HepG2 (cell line): ENCODE measurements at regions not wholly inside any gene's neighbourhood (a gene's known extent, or its start where the extent isn't known, plus 50 kb on each side); places are given as distances from the start of the nearest gene placed in this dataset.

ENCODE experiments used
- FOXM1 ChIP-seq: sonication (generic); formaldehyde crosslinking; IDR thresholded peaks from 2 replicates; pipeline ENCODE4 v1.5.0; 2020; ENCODE audit warnings: missing genetic modification reagents
- KAT8 ChIP-seq: IDR thresholded peaks from 2 replicates; pipeline ENCODE4 v1.6.1; 2016; ENCODE audit warnings: missing genetic modification reagents, missing compliant biosample characterization
- MAZ ChIP-seq, 2 experiments: sonication (generic) in 1 of 2; formaldehyde crosslinking in 1 of 2; IDR thresholded peaks; 2 replicates each; pipeline versions ENCODE4 v1.5.0 to v1.6.1; 2012 to 2020; ENCODE audit warnings: low read depth in 2 of 2, mild to moderate bottlenecking in 2 of 2, borderline replicate concordance in 1 of 2, improper control_type of control experiment in 1 of 2, low read length in 1 of 2, missing genetic modification reagents in 1 of 2, moderate library complexity in 1 of 2
- PAWR ChIP-seq: sonication (generic); formaldehyde crosslinking; IDR thresholded peaks from 2 replicates; pipeline ENCODE4 v1.4.0; 2020; ENCODE audit warnings: missing genetic modification reagents, mild to moderate bottlenecking, borderline replicate concordance
- POLR2A ChIP-seq, 2 experiments: IDR thresholded peaks; 2 replicates each; pipeline ENCODE4 v1.6.1; 2011; ENCODE audit warnings: low read depth in 2 of 2, low read length in 2 of 2, mild to moderate bottlenecking in 1 of 2, moderate library complexity in 1 of 2; ENCODE audit not compliant: insufficient read depth in 1 of 2
- SP5 ChIP-seq: IDR thresholded peaks from 2 replicates; pipeline ENCODE4 v1.6.1; 2016; ENCODE audit warnings: low read depth, borderline replicate concordance
- XBP1 ChIP-seq: sonication (generic); formaldehyde crosslinking; IDR thresholded peaks from 2 replicates; pipeline ENCODE4 v1.5.0; 2020; ENCODE audit warnings: missing genetic modification reagents
- ZBTB40 ChIP-seq, 2 experiments: fragments of 450-650 bp in 1 of 2; sonication (generic) in 1 of 2; formaldehyde crosslinking in 1 of 2; IDR thresholded peaks; 2 replicates each; pipeline versions ENCODE4 v1.6.1 to v1.8.0; 2016 to 2022; ENCODE audit warnings: antibody characterized with exemption in 1 of 2, mild to moderate bottlenecking in 1 of 2, missing genetic modification reagents in 1 of 2
- ZNF329 ChIP-seq: sonication (generic); formaldehyde crosslinking; IDR thresholded peaks from 2 replicates; pipeline ENCODE4 v1.9.0; 2021; ENCODE audit warnings: low read depth, mild to moderate bottlenecking, missing genetic modification reagents
- ZUFSP ChIP-seq: sonication (generic); formaldehyde crosslinking; IDR thresholded peaks from 2 replicates; pipeline ENCODE4 v1.9.0; 2021; ENCODE audit warnings: missing genetic modification reagents, mild to moderate bottlenecking, borderline replicate concordance
- TF ChIP-seq, protein P1 (sequence below): sonication (generic); formaldehyde crosslinking; IDR thresholded peaks from 2 replicates; pipeline ENCODE4 v1.5.0; 2020; ENCODE audit warnings: mild to moderate bottlenecking, missing genetic modification reagents, moderate library complexity
- TF ChIP-seq, protein P2 (sequence below): sonication (generic); formaldehyde crosslinking; IDR thresholded peaks from 2 replicates; pipeline ENCODE4 v1.4.0; 2020; ENCODE audit warnings: missing genetic modification reagents, borderline replicate concordance
- TF ChIP-seq, protein P3 (sequence below): sonication (generic); formaldehyde crosslinking; IDR thresholded peaks from 2 replicates; pipeline ENCODE4 v1.4.0; 2020; ENCODE audit warnings: missing genetic modification reagents

DNA sequence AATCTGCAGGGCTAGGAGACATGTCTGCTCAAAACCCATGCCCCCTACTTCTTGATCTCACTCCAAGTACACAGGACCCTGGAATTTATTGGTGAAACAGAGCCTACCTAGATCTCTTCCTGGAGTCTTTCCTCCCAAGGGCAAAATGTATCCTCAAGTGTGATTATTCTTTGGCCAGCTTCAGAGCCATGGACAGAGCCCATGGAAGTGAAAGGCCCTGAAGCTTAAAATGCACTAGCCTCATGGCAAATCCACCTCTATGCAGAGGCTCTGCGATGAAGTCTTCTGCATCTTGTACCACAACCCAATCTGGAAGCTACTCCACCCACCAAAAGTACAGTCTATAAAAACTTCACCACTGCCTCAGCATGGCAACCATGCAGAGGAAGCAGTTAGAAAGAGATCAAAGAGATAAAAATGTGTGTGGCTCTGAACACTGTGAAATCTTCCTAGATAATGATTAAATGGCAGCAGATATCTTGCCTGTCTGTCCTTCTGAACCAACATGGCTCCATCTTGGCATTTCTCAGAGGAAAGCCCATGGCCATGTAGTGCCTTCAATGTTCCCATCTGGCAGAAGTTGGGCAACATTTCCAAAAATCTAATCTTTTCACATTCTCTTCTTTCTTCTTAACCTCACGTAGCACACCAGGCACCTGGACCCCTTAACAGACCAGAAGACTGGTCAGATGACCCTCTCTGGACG lies 142.9 kb upstream of the KLF7 start:
- TF ChIP-seq POLR2A (IDR thresholded peaks at IDR 0.05; ENCODE audit: insufficient read depth in 1 of 2, low read depth in 2 of 2, low read length in 2 of 2) (no peak), PAWR (no peak), SP5 (CRISPR knock-in tag) (no peak), KAT8 (CRISPR knock-in tag) (no peak), FOXM1 (CRISPR knock-in tag) (no peak), MAZ (IDR thresholded peaks at IDR 0.05; ENCODE audit: borderline replicate concordance, low read depth, low read length) (no peak), MAZ (CRISPR knock-in tag; IDR thresholded peaks at IDR 0.05; ENCODE audit: low read depth) (no peak), XBP1 (no peak), ZBTB40 (IDR thresholded peaks at IDR 0.05) (no peak), ZBTB40 (CRISPR knock-in tag; IDR thresholded peaks at IDR 0.05) (no peak), ZNF329 (CRISPR knock-in tag) (no peak), ZUFSP (no peak)
- TF ChIP-seq, protein P1, sequence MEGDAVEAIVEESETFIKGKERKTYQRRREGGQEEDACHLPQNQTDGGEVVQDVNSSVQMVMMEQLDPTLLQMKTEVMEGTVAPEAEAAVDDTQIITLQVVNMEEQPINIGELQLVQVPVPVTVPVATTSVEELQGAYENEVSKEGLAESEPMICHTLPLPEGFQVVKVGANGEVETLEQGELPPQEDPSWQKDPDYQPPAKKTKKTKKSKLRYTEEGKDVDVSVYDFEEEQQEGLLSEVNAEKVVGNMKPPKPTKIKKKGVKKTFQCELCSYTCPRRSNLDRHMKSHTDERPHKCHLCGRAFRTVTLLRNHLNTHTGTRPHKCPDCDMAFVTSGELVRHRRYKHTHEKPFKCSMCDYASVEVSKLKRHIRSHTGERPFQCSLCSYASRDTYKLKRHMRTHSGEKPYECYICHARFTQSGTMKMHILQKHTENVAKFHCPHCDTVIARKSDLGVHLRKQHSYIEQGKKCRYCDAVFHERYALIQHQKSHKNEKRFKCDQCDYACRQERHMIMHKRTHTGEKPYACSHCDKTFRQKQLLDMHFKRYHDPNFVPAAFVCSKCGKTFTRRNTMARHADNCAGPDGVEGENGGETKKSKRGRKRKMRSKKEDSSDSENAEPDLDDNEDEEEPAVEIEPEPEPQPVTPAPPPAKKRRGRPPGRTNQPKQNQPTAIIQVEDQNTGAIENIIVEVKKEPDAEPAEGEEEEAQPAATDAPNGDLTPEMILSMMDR, result no peak
- TF ChIP-seq, protein P2, sequence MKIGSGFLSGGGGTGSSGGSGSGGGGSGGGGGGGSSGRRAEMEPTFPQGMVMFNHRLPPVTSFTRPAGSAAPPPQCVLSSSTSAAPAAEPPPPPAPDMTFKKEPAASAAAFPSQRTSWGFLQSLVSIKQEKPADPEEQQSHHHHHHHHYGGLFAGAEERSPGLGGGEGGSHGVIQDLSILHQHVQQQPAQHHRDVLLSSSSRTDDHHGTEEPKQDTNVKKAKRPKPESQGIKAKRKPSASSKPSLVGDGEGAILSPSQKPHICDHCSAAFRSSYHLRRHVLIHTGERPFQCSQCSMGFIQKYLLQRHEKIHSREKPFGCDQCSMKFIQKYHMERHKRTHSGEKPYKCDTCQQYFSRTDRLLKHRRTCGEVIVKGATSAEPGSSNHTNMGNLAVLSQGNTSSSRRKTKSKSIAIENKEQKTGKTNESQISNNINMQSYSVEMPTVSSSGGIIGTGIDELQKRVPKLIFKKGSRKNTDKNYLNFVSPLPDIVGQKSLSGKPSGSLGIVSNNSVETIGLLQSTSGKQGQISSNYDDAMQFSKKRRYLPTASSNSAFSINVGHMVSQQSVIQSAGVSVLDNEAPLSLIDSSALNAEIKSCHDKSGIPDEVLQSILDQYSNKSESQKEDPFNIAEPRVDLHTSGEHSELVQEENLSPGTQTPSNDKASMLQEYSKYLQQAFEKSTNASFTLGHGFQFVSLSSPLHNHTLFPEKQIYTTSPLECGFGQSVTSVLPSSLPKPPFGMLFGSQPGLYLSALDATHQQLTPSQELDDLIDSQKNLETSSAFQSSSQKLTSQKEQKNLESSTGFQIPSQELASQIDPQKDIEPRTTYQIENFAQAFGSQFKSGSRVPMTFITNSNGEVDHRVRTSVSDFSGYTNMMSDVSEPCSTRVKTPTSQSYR (CRISPR knock-in tag), result no peak
- TF ChIP-seq, protein P3, sequence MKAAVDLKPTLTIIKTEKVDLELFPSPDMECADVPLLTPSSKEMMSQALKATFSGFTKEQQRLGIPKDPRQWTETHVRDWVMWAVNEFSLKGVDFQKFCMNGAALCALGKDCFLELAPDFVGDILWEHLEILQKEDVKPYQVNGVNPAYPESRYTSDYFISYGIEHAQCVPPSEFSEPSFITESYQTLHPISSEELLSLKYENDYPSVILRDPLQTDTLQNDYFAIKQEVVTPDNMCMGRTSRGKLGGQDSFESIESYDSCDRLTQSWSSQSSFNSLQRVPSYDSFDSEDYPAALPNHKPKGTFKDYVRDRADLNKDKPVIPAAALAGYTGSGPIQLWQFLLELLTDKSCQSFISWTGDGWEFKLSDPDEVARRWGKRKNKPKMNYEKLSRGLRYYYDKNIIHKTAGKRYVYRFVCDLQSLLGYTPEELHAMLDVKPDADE (CRISPR knock-in tag), result no peak
